ENCODE measurements at regions not wholly inside any gene's neighbourhood (a gene's known extent, or its start where the extent isn't known, plus 50 kb on each side); places are given as distances from the start of the nearest gene placed in this dataset.

DNA sequence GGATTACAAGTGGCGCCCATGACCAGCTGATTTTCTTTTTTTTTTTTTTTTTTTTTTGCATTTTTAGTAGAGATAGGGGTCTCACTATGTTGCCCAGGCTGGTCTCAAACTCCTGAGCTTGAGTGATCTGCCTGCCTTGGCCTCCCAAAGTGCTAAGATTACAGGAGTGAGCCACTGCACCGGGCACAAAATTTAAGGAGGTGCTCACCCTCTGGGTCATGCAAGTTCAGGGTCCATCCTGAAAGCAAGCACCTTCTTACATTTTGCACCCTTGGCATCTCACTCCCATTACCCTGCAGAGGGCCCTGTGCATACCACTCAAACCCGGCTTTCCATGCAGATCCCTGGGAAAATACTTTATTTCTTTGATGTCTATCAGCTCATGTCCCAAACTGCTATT lies 95.6 kb upstream of the ADRA1B start:
- Mint-ChIP-seq H3K36me3 (ENCODE audit: low read depth) (no peaks in the 10 kb centered on the region), H3K9me3 (no peaks in the 10 kb centered on the region), H3K27me3 (ENCODE audit: low read depth) (peaks cover 7% of the 10 kb centered on the region), H3K27ac (no peak overlapping the region), H3K4me1 (ENCODE audit: low read depth) (no peaks in the 10 kb centered on the region), H3K4me3 (no peak overlapping the region)
- no peak for DNase-seq (ENCODE audit: low spot score)

DNA sequence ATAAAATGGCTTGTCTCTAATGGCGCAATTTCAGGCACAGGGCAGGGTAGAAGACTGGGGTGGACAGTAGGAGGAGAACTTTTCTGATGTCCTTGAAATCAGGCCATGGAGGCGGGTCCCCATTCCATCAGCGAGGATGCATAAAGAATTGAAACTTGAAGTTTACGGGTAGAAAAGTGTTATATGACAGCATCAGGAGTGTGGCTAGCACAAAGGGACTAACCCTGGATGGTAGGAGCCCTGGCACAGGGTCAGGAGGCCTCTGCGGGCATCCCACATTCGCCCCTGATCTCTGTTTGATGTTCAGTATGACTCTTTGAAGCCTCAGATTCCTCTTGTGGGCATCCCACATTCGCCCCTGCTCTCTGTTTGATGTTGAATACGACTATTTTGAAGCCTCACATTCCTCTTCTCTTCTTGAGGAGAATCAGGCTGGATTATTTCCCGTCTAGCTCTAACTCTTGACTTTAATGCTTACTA lies 94.8 kb upstream of the ADRA1B start:
- no peak overlapping the region for H3K27ac Mint-ChIP-seq
- H3K9me3 Mint-ChIP-seq = no peaks in the 10 kb centered on the region
- H3K4me1 Mint-ChIP-seq (ENCODE audit: low read depth) = peaks cover 5% of the 10 kb centered on the region
- peaks cover 7% of the 10 kb centered on the region for H3K27me3 Mint-ChIP-seq (ENCODE audit: low read depth)
- no peak overlapping the region for H3K4me3 Mint-ChIP-seq
- DNase-seq (ENCODE audit: low spot score) = no peak
- no peaks in the 10 kb centered on the region for H3K36me3 Mint-ChIP-seq (ENCODE audit: low read depth)

DNA sequence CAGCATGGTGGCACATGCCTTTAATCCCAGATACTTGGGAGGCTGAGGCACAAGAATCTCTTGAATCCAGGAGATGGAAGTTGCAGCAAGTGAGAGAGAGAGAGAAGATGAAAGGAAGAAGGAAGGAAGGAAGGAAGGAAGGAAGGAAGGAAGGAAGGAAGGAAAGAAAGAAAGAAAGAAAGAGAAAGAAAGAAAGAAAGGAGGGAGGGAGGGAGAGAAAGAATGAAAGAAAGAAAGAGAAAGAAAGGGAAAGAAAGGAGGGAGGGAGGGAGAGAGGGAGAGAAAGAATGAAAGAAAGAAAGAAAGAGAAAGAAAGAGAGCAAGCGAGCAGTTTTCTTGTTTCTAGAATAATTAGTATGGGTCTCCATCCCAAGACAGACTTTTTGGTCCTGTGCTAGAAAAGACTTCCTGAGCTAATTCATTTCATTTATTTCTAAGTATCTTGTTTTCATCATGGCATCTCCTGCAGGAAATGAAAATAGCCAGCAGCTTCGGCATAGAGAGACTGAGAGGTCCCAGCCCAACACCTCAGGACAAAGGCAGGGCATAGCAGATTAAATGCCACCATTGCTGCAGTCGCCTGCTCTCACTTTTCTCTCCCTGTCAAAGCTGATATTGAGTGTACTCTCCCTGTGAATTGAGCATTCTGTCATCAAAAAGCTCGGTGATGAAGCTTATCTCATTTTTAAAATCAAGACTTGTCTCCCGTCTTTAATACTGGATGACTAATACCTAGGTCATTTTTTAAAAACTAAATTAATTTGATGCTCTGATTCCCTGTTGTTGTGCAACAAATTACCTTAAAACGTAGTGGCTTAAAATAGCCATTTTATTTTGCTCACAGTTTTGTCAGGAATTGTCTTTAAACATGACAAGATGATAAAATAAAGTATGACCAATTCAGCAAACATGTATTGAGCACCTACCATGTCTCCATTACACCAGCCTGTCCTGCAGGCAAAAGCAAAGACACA lies 91.8 kb upstream of the ADRA1B start:
- Mint-ChIP-seq H3K36me3 (ENCODE audit: low read depth) (no peaks in the 10 kb centered on the region), H3K9me3 (no peaks in the 10 kb centered on the region), H3K4me1 (ENCODE audit: low read depth) (peaks cover 6% of the 10 kb centered on the region), H3K27ac (no peak overlapping the region), H3K27me3 (ENCODE audit: low read depth) (peaks cover 9% of the 10 kb centered on the region), H3K4me3 (no peak overlapping the region)
- no peak for DNase-seq (ENCODE audit: low spot score)

DNA sequence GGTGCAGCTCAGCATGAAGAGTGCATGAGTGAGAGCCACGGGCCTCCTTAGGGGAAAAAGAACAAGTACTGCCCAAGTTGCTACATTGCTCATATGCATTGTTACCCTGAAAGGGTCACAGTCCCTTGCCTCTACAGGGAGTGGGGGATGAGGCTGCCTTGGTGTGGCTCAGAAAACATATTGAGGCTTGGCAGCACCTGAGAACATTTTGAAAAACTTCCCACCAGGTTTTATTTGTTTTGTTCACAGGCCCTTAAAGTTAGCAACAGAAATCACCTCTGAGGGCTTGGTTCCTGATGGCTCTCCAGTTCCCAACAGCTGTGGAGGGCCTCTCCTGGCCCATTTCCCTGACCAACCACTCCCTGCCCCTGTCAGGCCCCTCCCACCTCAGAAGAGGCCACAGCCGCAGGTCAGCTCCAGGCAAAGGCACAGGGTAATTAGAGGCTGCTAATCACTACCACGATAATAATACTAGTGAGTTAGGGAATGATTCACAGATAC lies 90.7 kb upstream of the ADRA1B start:
- DNase-seq (ENCODE audit: low spot score) = no peak
- Mint-ChIP-seq H3K27me3 (ENCODE audit: low read depth) (peaks cover 8% of the 10 kb centered on the region), H3K27ac (no peak overlapping the region), H3K4me1 (ENCODE audit: low read depth) (peaks cover 6% of the 10 kb centered on the region), H3K36me3 (ENCODE audit: low read depth) (no peaks in the 10 kb centered on the region), H3K4me3 (no peak overlapping the region), H3K9me3 (no peaks in the 10 kb centered on the region)

DNA sequence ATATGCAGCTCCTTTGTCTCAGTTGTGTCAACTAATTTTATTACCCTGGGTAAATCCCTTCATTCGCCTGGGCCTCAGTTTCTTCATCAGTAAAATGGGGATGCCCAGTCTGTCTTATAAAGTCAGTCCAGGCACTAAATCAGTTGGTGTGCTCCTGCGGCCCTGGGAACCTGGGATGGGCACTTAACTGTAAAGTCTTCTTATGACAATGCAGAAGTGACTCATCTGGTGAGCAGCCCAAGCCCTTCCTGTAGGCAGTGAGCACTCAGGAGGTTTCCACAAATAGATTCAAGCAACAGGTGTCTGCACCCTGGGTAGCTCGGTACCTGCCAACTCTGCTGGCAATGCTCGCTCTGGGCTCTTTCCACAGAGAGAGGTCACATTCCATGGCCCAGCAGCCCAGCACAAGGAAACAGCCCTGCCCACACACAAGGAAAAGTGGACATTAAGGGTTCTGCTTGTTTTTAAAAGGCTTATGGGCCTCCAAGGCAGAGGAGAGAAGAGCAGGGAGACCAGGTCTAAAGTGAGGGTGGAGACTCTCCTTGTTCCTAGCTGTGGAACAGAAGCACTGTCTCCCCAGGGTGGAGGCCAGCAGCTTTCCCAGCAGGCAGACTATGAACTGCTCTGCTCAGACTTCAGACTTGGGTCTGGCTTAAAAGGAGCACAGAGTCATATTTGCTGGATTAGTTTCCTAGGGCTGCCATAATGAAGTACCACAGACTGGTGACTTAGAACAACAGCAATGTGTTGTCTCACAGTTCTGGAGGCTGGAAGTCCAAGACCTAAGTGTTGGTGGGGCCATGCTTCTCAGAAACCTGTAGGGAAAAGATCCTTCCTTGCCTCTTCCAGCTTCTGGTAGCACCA lies 89.7 kb upstream of the ADRA1B start:
- H3K4me3 Mint-ChIP-seq = no peak overlapping the region
- H3K27ac Mint-ChIP-seq = no peak overlapping the region
- peaks cover 8% of the 10 kb centered on the region for H3K27me3 Mint-ChIP-seq (ENCODE audit: low read depth)
- H3K4me1 Mint-ChIP-seq (ENCODE audit: low read depth) = peaks cover 6% of the 10 kb centered on the region
- no peaks in the 10 kb centered on the region for H3K36me3 Mint-ChIP-seq (ENCODE audit: low read depth)
- no peaks in the 10 kb centered on the region for H3K9me3 Mint-ChIP-seq
- DNase-seq (ENCODE audit: low spot score) = no peak

DNA sequence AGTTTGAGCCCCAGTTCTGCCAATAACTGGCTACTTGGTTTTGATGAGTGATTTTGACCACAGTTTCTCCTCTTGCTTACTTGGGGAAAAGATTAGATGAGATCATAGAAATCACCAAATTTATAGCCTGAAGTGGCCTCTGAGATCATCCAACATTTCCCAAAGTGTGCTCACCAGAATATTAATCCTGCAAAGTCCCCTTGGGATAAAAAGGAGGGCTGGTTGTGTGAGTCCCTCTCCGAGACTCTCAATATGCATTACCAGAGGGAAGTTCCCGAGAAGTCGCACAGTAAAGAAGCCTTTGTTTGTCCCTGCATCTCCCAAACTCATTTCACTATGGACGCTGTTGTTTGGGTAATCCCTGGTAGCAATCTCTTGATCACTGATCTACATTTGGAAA lies 88.4 kb upstream of the ADRA1B start:
- Mint-ChIP-seq H3K27me3 (ENCODE audit: low read depth) (peaks cover 6% of the 10 kb centered on the region), H3K9me3 (no peaks in the 10 kb centered on the region), H3K36me3 (ENCODE audit: low read depth) (no peaks in the 10 kb centered on the region), H3K27ac (no peak overlapping the region), H3K4me1 (ENCODE audit: low read depth) (peaks cover 6% of the 10 kb centered on the region), H3K4me3 (no peak overlapping the region)
- DNase-seq (ENCODE audit: low spot score) = no peak

DNA sequence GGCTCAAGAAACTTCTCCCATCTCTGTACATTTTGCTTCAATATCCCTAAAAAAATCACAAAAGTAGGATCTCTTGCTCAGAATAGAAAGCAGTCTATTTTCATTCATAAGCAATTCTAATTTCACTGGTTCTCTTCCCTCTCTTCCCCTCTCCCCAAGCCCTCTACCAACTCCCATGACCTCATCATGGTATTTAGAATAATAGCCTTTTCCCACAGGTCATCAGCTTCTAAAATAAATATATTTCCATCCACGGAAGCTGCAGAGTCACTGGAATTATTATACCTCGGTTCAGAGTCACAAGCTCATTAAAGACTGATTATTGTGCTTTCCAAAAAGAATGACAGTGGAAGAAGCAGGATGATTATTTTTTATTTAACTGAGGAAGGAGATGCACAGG lies 84.2 kb upstream of the ADRA1B start:
- Mint-ChIP-seq H3K9me3 (peaks cover 7% of the 10 kb centered on the region), H3K4me1 (ENCODE audit: low read depth) (no peaks in the 10 kb centered on the region), H3K4me3 (no peak overlapping the region), H3K27ac (no peak overlapping the region), H3K27me3 (ENCODE audit: low read depth) (peaks cover 6% of the 10 kb centered on the region), H3K36me3 (ENCODE audit: low read depth) (no peaks in the 10 kb centered on the region)
- DNase-seq (ENCODE audit: low spot score) = no peak

DNA sequence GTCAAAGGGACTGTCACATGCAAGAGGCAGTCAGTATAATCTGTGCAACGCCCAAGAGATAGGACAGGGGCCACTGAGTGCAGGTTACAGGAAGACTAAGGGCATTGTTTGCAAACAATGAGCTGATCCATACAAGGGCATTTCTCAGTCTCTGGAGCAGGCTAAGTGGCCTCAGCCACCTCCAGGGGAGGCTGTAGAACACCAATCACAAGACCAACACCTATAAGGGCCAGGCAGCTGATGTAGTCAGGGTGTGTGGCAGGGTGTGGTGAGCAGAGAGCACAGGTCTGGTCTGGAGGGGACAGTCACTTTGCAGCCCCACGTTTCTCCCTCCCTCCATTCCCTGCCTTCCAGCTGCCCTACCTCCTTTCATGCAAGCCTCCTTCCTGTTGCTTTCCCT lies 83.2 kb upstream of the ADRA1B start:
- no peak overlapping the region for H3K27ac Mint-ChIP-seq
- no peak for DNase-seq (ENCODE audit: low spot score)
- H3K27me3 Mint-ChIP-seq (ENCODE audit: low read depth) = peaks cover 6% of the 10 kb centered on the region
- H3K36me3 Mint-ChIP-seq (ENCODE audit: low read depth) = no peaks in the 10 kb centered on the region
- H3K4me1 Mint-ChIP-seq (ENCODE audit: low read depth) = no peaks in the 10 kb centered on the region
- H3K9me3 Mint-ChIP-seq = peaks cover 7% of the 10 kb centered on the region
- H3K4me3 Mint-ChIP-seq = no peak overlapping the region

DNA sequence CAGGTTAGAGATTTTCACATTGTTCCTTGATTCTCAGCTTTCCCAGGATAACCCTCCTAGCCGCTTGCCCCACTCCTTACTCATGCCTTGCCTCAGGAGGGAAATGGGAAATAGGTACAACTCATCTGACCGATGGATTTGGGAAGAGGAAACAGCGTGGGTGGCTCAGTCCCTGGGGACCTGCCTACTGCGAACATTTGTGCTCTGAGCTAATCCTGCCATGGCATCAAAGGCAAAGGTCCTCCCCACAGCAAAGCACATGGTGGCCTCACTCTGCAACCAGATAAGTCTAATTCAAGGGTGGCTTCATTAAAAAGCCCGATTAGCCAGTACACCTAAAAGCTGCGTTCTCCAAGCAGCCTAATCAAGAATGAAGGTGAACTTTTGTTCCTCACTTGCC lies 82.4 kb upstream of the ADRA1B start:
- no peaks in the 10 kb centered on the region for H3K36me3 Mint-ChIP-seq (ENCODE audit: low read depth)
- no peak overlapping the region for H3K4me3 Mint-ChIP-seq
- peaks cover 6% of the 10 kb centered on the region for H3K27me3 Mint-ChIP-seq (ENCODE audit: low read depth)
- peaks cover 7% of the 10 kb centered on the region for H3K9me3 Mint-ChIP-seq
- H3K4me1 Mint-ChIP-seq (ENCODE audit: low read depth) = no peaks in the 10 kb centered on the region
- DNase-seq (ENCODE audit: low spot score) = no peak
- H3K27ac Mint-ChIP-seq = no peak overlapping the region

DNA sequence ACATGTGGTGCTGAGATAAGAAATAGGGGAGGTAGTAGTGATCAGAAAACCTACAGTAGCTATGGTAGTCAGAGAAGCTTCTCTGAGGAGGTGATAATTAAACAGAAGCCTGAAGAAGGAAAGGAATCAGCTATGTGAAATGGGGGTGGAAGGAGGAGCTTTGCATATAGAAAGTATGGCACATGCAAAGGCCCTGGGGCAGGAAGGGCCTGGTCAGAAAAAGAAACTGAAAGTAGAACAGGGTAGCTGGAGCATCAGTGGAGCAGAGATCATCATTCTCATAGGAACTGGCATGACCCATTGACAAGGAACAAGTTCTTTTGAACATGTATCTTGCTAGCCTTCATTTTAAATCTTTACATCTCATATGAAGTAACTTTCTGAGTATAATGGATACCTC lies 80.7 kb upstream of the ADRA1B start:
- Mint-ChIP-seq H3K4me3 (no peak overlapping the region), H3K27ac (no peak overlapping the region), H3K9me3 (peaks cover 7% of the 10 kb centered on the region), H3K4me1 (ENCODE audit: low read depth) (no peaks in the 10 kb centered on the region), H3K27me3 (ENCODE audit: low read depth) (peaks cover 7% of the 10 kb centered on the region), H3K36me3 (ENCODE audit: low read depth) (no peaks in the 10 kb centered on the region)
- no peak for DNase-seq (ENCODE audit: low spot score)

DNA sequence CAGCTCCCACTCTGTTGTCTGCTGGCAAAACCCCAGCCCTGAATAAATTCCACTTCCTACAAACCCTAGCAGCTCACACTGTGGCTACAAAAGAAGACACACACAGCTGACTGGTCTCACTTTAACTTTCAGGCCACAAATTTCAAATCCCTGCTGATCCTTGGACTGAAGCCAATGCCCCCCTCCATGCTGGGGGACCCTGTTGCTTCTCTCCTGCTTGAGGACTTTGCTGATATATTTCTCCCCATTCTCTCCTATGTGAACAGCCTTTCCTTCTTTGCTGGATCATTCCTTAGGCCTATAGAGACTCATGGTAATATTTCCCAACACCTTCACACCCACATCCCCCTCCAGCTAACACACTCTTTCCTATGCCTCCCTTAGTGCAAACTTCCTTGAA lies 79.6 kb upstream of the ADRA1B start:
- Mint-ChIP-seq H3K9me3 (peaks cover 7% of the 10 kb centered on the region), H3K27me3 (ENCODE audit: low read depth) (peaks cover 7% of the 10 kb centered on the region), H3K27ac (no peak overlapping the region), H3K4me1 (ENCODE audit: low read depth) (no peaks in the 10 kb centered on the region), H3K36me3 (ENCODE audit: low read depth) (no peaks in the 10 kb centered on the region), H3K4me3 (no peak overlapping the region)
- DNase-seq (ENCODE audit: low spot score) = no peak

DNA sequence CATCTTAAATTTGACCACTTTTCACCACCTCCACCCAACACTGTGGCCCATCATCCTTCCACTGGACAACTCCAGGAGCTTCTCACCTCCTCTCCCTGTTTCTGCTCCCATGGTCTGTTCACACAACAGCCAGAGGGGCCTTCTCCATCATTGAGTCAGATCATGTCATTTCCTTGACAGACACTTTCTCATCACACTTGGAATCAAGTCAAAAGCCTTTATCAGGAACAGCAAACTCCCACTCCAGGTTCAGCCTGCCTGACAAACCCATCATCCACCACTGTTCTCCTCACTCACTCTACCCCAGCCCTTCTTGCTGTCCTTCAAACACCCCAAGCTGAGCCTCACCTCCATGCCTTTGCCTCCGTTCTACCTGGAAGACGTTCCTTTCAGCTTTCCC lies 78.4 kb upstream of the ADRA1B start:
- DNase-seq (ENCODE audit: low spot score) = no peak
- H3K4me1 Mint-ChIP-seq (ENCODE audit: low read depth) = no peaks in the 10 kb centered on the region
- peaks cover 8% of the 10 kb centered on the region for H3K27me3 Mint-ChIP-seq (ENCODE audit: low read depth)
- no peak overlapping the region for H3K27ac Mint-ChIP-seq
- peaks cover 7% of the 10 kb centered on the region for H3K9me3 Mint-ChIP-seq
- H3K36me3 Mint-ChIP-seq (ENCODE audit: low read depth) = no peaks in the 10 kb centered on the region
- H3K4me3 Mint-ChIP-seq = no peak overlapping the region

DNA sequence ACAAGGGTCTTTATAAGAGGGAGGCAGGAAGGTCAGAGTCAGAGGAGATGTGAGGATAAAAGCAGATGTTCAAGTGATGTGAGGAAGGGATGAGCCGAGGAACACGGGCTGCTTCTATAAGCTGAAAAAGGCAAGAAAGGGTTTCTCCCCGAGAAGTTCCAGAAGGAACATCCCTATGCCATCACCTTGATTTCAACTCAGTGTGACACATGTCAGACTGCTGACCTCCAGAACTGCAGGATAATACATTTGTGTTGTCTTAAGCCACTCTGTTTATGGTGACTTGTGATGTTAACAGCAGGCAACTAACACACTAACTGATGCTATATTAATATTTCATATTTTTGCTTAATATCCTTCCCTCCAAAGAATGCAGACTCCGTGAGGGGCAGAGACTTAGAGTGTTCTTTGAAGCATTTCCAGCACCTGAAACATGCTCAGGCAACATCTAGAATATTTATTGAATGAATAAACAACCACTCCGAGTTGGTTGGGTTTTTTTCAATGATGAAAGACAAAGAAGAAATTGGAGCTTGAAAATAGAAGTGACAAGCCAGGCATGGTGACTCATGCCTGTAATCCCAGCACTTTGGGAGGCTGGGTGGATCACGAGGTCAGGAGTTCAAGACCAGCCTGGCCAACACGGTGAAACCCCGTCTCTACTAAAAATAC lies 77.6 kb upstream of the ADRA1B start:
- Mint-ChIP-seq H3K36me3 (ENCODE audit: low read depth) (no peaks in the 10 kb centered on the region), H3K27me3 (ENCODE audit: low read depth) (peaks cover 8% of the 10 kb centered on the region), H3K9me3 (peaks cover 7% of the 10 kb centered on the region), H3K27ac (no peak overlapping the region), H3K4me3 (no peak overlapping the region), H3K4me1 (ENCODE audit: low read depth) (no peaks in the 10 kb centered on the region)
- no peak for DNase-seq (ENCODE audit: low spot score)
